AG10803 (cell line): ENCODE measurements at regions not wholly inside any gene's neighbourhood (a gene's known extent, or its start where the extent isn't known, plus 50 kb on each side); places are given as distances from the start of the nearest gene placed in this dataset.

Experiments used
- DNase-seq: peaks from one replicate; pipeline ENCODE4 v3.0.0; 2010; ENCODE audit warnings: low read depth
- H3K4me3 ChIP-seq: 2 replicates; pipeline ENCODE4 v1.5.1; 2011; ENCODE audit warnings: mild to moderate bottlenecking, low read length, control low read depth
- TF ChIP-seq, protein P1 (sequence below): conservative IDR thresholded peaks from 2 replicates; pipeline ENCODE4 v1.5.1; 2011; ENCODE audit warnings: mild to moderate bottlenecking, low read length, control low read depth, inconsistent platforms

DNA sequence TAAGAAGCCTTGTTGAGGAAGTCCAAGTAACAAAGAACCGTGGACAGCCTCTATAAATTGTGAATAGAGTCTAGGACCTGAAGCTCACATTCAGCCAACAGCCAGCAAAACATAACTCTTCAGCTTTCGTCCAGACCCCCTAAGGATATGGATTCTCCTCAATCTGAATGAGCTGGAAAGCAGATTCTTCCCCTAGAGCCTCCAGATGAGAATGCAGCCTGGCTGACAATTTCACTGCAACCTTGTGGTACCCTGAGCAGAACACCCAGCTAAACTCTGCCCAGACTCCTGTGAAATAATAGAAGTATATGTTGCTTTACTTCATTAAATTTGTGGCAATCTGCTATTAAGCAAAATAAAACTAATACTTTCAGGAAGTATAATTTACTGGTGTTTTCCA, 483.5 kb upstream of the SLC8A1 start:
- no peak for DNase-seq
- TF ChIP-seq, protein P1, sequence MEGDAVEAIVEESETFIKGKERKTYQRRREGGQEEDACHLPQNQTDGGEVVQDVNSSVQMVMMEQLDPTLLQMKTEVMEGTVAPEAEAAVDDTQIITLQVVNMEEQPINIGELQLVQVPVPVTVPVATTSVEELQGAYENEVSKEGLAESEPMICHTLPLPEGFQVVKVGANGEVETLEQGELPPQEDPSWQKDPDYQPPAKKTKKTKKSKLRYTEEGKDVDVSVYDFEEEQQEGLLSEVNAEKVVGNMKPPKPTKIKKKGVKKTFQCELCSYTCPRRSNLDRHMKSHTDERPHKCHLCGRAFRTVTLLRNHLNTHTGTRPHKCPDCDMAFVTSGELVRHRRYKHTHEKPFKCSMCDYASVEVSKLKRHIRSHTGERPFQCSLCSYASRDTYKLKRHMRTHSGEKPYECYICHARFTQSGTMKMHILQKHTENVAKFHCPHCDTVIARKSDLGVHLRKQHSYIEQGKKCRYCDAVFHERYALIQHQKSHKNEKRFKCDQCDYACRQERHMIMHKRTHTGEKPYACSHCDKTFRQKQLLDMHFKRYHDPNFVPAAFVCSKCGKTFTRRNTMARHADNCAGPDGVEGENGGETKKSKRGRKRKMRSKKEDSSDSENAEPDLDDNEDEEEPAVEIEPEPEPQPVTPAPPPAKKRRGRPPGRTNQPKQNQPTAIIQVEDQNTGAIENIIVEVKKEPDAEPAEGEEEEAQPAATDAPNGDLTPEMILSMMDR = no peak
- no peak overlapping the region for H3K4me3 ChIP-seq

DNA sequence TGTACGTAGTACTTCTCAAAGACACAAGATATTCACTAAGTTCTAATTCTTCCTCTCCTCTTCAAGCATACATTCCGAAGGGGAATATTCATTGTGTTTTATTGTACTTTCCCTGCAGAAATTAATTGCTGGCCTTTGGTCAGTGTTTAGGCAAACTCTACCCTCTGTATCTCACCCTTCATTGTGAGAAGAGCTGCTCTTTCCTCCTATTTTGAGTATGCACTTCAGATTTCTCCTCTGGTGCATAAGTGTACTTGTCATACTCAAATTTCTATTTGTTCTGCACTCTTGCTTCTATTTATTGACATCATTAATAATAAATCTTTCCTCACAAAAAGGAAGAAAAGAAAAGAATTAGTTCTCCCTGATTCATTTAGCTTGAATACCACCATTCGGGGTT, 485.4 kb upstream of the SLC8A1 start:
- H3K4me3 ChIP-seq = no peak overlapping the region
- TF ChIP-seq, protein P1 = no peak
- no peak for DNase-seq

DNA sequence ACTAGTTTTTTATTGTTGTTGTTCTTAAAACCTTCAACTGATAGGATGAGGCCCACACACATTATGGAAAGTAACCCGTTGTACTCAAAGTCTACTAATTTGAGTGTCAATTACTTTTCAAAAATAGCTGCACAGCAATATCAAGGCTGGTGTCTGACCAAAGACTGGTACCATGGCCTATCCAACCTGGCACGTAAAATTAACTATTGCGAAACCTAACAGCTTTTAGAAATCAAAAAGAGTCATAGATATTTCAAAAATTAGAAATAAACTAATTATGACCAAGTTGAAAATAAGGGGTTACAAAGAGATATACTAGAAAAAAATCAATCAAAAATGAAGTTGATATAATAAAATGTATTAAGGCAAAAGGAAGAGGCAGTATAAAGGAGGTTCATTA, 501.5 kb upstream of the SLC8A1 start:
- no peak overlapping the region for H3K4me3 ChIP-seq
- TF ChIP-seq, protein P1 = no peak
- DNase-seq = no peak

DNA sequence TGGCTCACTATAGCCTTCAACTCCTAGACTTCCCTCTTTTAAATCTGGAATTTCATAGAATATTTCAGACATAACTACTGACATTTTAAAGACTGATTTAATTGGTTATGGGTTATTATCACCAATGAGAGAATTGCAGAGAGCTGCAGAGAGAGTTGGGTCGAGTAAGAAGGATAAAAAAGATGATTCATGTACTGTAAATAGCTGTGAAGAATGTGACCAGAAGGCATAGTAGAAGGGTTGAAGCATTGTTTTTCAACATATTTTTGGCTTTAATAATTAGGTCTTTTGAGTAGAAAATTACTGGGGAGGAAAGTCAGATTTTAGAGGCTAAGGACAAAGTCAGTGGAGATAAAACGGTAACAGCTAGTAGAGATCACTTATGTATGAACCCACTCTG, 503.2 kb upstream of the SLC8A1 start:
- DNase-seq = no peak

DNA sequence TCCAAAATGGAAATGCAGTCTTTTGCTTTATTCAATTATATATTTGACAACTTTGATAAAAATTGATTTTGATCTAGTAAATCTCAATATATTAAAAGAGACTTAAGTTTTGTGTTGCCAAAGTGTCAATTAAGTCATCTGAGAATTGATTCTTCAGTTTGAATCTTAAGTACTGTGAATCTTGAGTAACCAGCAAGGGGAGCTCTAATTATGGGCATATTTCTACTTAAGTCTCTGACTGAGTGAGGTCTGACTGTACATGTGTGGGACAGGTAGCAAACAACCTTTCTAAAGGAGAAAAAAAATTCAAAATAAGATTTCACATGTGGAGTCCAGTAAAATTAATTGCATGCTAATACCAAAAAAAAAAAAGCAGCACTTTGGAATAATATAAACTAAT, 503.7 kb upstream of the SLC8A1 start:
- no peak for DNase-seq
- TF ChIP-seq, protein P1 = no peak
- H3K4me3 ChIP-seq = no peak overlapping the region

More for the DNA sequence above, 503.2 kb upstream of the SLC8A1 start:
- H3K4me3 ChIP-seq = no peak overlapping the region
- TF ChIP-seq, protein P1 = no peak

DNA sequence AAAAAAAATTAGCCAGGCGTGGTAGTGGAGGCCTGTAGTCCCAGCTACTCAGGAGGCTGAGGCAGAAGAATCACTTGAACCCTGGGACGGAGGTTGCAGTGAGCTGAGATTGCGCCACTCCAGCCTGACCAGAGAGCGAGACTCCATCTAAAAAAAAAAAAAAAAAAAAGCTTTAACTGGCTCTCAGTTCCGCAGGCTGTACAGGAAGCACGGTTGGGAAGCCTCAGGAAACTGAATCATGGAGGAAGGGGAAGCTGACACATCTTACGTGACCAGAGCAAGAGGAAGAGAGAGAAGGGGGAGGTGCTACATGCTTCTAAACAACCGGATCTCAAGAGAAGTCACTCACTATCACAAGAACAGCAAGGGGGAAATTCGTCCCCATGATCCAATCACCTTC, 505.6 kb upstream of the SLC8A1 start:
- H3K4me3 ChIP-seq = no peak overlapping the region
- TF ChIP-seq, protein P1 = no peak
- DNase-seq = no peak

DNA sequence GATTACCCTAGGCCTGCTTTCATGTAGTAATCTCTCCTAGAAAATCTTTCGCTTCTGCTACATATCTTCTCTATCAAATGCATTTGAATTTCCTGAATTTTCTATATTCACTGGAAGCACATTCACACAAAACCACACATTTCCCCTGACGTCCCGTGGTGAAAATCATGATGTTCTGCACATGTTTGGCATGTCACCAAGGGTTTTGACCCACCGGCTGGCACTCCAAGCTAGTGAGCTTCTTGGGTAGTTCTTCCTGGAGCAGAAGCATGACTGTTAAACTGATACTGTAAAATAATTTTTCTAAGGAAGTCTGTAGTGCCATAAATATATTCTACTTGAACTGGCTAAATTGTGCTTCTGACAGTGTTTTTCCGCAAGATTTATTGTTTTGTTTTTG, 510.1 kb upstream of the SLC8A1 start:
- no peak overlapping the region for H3K4me3 ChIP-seq
- TF ChIP-seq, protein P1 = no peak
- no peak for DNase-seq
